NCI-H2171 treated with DMSO at 0.1 percent for 48 hours (cell line): ENCODE measurements at regions not wholly inside any gene's neighbourhood (a gene's known extent, or its start where the extent isn't known, plus 50 kb on each side); places are given as distances from the start of the nearest gene placed in this dataset.

ENCODE experiments used
- DNase-seq: peaks from one replicate; lab custom pipeline; 2025; lab: John Stamatoyannopoulos, UW

- DNase-seq = no peak
Observed at GRCh38 chr6:1153696-1154245, 158.1 kb upstream of the FOXQ1 start.

DNA sequence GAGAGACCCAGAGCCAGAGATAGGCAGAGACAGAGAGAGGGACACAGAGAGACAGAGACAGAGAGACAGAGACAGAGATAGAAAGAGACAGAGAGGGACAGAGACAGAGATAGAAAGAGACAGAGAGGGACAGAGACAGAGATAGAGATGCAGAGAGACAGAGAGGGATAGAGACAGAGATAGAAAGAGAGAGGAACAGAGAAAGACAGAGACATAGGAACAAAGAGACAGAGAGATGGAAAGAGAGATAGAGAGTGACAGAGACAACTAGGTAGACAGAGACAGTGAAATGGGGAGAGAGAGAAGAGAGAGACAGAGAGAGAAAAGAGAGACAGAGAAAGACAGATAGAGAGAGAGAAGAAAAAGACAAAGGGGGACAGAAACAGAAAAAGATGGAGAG lies 165.4 kb upstream of the FOXQ1 start:
- no peak for DNase-seq

DNA sequence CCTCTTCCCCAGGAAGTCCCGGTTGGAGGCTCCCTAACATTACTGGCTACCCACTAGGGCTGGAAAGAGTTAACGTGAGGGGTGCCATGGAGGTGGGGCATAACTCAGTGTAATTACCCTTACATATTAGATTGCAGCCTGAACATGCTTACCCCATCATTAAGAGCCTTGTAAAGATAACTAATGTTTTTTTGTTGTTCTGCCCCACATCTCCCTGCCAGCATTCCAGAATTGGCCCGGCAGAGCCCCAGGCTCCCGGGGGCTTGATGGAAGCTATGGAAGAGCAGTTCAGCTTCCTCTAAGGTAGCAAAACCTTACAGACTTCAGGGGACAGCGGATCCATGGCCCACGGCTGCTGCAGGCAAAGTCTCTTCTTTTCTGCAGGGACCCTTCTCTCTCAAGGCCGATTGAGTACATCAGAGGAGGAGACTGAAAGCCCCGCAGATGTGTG lies 166.1 kb upstream of the FOXQ1 start:
- DNase-seq = no peak

- no peak for DNase-seq
Observed at GRCh38 chr6:1144842-1145767, 166.8 kb upstream of the FOXQ1 start.

DNA sequence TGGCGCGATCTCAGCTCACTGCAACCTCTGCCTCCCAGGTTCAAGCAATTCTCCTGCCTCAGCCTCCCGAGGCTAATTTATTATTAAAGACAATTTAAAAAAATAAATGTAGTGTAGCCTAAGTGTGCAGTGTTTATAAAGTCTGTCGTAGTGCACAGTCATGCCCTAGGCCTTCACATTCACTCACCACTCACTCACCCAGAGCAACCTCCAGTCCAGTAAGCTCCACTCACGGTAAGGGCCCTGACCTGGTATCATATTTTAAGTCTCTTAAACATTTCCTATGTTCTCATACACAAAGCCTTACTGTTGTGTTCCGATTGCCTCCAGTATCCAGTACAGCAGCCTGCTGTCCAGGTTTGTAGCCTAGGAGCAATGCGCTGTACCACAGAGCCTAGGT lies 168.2 kb upstream of the FOXQ1 start:
- DNase-seq = no peak

DNA sequence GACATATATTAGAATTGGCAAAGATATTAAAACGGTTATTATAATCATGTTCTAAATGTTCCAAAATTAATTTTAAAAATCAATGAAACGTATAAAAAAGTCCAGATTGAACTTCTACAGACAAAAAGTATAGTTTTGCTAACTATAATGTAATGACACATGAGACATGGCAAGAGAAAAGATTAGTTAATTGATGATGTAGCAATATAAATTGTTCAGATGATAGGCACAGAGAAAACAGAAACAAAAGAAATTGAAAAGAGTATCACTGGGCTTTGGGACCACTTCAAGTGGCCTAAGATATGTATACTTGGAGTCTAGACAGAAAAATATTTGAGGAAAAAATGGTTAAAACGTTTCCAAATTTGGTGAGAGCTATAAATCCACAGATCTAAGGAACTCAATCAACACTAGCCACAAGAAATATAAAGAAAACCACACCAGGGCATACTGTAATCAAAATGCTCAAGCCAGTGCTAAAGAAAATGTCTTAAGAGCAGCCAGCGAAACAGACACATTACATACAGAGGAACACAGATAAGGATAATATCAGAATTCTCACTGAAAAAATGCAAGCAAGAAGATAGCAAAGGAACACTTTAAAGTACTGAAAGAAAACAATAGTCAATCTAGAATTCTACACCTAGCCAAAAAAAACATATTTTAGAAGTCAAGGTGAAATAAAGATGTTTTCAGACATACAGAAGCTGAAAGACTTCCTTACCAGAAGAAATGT lies 172.6 kb upstream of the FOXQ1 start:
- no peak for DNase-seq

- DNase-seq = no peak
Observed at GRCh38 chr6:1137849-1138248, 174.0 kb upstream of the FOXQ1 start.

DNA sequence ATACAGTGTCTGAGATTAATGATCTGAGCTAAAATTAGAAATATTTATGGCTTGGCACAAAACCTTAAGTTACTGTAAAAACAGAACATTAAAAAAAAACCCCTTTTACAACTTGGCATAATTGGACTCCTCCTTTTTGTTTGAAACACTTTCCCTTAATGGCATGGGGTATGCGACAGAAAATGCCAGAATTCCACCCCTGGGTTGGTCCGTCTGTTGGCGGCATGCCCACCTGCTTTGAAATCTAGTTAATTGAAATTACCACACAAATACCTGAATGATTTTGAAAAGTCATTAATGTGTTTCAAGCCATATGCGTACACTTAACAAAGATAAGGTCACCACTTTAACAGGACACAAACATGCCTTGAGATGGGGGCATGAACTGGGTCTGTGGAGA lies 175.1 kb upstream of the FOXQ1 start:
- DNase-seq = no peak

DNA sequence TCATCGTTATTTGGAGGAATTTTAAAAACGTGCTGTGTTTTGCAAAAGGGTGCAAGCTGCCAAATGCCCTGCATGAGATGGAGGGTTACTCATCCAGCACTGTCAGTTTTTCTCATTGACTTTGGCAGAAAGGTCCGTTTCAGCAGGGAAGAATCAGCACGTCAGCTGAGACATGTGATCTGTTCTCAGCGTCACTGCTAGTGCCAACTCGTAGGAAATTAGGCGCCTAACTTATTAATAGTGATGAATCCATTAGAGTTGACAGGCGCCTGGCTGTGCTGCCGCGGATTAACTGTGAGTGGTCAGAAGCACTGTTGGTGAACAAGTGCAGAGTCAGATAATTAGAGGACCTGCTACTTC lies 175.5 kb upstream of the FOXQ1 start:
- no peak for DNase-seq

DNA sequence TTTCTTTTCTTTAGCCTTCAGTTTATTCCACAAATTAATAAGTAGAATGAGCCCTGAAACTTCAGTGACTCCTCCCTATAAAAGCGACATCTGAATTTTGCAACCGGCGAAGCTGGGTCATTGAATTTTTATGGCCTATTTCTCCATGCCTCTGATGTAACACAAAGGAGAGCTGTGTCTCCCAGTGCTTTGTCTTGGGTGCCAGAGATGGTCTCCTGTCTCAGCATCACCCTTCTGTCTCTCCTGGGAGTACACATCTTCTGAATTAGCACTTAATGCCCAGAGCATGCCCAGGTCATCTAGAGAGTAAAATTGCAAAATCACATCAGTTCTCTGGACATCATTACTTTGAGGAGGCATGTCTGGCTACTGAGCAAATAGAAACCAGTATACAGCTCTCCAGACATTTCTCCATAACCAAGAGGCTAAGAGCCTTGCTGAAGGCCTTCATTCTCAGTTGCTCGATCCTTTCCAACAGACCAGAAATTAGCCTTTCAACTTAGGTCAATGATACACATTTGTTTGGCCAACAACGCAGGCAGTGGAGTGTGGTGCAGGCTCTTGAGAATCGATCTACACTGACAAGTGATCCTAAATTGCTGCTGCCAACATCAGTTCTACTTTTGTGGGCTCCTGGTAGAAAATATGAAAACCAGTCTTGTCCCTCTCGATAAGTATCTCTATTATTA lies 176.0 kb upstream of the FOXQ1 start:
- no peak for DNase-seq

DNA sequence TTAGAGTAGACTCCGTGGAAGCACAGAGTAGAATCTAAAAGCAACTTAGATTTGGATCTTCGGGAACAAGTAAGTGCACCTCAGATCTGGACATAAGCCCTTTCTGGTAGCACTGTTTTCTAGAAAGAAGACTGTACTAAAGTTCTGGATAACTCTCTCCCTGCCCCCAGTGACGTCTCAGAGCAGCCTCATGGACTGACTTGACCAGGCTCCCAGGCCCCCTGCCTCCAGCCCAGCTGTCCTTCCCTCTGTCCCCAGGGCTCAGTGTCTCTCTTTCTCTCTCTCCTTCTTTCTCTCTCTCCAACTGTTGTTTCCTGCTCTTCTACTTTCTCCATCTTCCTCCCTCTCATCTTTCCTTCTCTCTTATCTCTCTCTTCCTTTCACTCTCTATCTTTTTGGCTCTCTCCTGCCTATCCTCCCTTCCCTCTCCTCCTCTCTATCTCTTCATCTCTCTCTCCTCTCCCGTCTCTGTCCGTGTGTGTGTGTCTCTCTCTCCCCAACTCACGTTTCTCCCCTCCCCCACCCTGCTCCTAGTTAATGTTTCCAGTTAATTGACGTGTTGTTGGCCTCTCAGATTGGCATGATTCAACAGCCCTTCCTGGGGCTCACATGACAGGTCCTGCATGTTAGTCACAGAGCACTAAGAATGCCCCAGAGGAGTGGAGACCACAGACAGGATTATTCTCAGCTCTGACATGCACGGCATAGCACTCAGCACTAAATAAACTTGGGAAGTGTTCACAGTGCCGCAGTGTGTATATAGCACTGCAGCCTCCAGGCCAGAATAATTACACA lies 180.4 kb upstream of the FOXQ1 start:
- DNase-seq = no peak

DNA sequence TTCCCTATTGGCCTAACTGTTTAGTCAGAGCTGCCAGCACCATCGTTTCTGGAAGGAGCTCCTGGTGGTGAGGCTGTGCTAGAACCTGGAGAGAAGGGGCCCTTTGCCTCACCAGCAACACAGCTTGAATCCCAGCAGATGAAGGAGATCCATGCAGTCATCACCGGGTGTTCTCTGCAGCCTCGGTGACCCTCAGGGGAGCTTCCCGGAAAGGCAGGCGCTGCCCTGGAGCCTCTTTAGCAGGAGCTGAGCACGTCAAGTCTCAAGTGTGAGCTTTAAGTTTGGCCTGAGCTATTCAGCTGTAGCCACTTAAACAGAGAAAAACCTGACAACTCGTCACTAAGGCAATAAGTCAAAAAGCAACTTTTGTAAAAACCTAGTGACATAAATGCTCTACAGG lies 181.2 kb upstream of the FOXQ1 start:
- no peak for DNase-seq

GRCh38 chr6:1129131-1129530 lies 182.8 kb upstream of the FOXQ1 start:
- no peak for DNase-seq

DNA sequence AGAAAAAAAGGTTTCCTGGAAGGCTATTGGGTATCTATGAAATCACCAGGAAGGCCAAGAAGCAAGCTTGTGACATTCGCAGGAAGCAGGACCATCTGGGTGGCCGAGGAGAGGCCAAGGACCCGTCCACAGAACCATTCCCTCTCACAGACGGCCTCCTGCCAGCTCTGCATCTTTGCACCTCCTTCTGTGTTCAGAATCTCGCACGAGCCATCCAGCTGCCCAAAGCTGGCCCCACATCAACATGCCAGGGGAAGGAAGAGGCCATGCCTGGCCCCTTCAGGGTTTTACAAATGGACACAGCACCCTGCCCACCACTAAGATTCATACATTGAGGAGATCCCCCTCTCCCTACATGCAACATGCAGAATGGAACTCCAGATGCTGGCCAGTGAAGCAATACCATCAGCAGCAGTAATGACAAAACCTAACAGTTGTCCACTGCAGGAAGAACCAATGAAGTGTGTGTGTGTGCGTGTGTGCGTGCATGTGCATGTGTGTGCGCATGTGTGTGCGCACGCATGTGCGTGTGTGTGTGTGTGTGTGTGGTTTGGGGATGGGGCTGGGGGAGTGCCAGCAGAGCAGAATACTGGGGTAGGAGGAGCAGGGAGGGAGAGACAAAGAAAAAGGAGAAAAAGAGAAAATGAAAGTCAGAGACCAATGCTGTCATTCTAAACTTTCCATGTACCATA lies 184.2 kb upstream of the FOXQ1 start:
- no peak for DNase-seq

- DNase-seq = no peak
Observed at GRCh38 chr6:1127129-1127528, 184.8 kb upstream of the FOXQ1 start.

GRCh38 chr6:1126036-1126435 lies 185.9 kb upstream of the FOXQ1 start:
- DNase-seq = no peak

DNA sequence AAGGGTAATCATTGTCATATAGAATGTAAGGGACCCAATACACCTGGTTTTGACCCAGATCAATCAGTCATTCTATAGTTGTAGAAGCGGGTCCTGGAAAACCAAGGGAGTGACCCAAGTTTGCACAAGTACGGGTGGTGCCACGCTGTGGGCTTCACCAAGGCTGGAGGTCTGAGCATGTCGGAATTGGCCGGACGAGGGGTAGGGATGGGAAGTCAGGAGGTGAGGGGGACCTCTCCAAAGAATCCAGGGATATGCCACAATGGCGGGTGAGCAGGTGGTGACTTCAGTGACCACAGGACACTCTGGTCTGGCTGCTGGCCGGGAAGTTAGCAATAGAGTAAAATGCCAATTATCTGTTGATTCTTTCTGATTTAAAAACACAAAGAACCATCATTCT lies 186.6 kb upstream of the FOXQ1 start:
- no peak for DNase-seq

DNA sequence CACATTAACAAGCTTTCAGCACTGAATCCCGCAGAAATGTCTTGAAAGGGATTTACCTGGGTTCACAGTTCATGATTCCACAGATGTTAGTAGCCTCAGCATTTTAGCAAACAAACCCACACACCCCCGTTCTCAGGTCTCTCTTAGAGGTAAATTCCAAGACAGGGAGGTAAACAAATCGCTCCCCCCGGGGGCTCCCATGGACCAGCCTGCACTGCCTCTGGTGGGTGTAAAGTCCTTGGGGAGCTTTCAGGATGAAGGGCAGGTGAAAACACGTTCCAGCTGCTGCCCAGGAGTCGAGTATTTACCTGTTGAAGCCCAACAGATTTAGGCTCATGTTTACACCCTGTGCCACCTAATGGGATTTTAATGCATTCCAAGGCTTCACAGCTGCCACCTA lies 187.0 kb upstream of the FOXQ1 start:
- DNase-seq = no peak

GRCh38 chr6:1123386-1124375 lies 188.2 kb upstream of the FOXQ1 start:
- no peak for DNase-seq

DNA sequence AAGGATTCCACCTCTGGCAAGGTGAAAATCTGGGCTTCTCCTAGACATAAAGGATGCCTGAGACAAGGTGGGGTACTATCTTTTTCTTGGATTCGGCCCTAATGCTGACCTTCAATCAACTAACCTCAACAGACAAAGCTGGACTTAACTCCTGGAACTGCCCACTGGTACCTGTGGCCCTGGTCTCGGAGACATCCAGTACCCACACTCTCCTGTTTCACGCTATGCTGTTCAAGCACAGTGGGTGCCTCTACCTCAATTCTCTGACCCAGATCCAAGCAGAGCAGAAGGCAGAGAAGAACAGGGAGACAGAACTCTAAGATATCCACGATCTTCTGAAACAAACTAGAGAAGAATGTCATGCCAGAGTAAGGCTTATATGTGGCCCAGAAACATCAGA lies 189.8 kb upstream of the FOXQ1 start:
- DNase-seq = no peak
